ENCODE measurements at regions not wholly inside any gene's neighbourhood (a gene's known extent, or its start where the extent isn't known, plus 50 kb on each side); places are given as distances from the start of the nearest gene placed in this dataset.

DNA sequence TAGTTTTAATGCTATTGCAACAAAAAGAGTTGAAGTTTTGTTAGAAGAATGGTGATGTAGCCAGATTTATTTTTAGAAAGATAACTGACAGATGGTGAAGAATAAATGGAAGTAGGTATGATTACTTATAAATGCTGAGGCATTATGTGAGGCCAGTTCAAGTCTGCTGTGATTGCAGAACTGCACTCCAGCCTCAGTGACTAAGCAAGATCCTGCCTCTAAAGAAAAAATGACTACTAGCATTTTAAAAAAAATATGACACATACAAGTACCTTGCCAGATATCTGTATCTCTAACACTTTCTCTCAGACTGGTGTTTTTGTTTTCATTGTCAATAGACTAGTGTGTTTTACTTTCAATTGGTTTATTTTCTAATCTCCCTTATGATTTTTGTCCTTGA, 1242.4 kb upstream of the ADGRL4 start:
- TF ChIP-seq, protein P1, sequence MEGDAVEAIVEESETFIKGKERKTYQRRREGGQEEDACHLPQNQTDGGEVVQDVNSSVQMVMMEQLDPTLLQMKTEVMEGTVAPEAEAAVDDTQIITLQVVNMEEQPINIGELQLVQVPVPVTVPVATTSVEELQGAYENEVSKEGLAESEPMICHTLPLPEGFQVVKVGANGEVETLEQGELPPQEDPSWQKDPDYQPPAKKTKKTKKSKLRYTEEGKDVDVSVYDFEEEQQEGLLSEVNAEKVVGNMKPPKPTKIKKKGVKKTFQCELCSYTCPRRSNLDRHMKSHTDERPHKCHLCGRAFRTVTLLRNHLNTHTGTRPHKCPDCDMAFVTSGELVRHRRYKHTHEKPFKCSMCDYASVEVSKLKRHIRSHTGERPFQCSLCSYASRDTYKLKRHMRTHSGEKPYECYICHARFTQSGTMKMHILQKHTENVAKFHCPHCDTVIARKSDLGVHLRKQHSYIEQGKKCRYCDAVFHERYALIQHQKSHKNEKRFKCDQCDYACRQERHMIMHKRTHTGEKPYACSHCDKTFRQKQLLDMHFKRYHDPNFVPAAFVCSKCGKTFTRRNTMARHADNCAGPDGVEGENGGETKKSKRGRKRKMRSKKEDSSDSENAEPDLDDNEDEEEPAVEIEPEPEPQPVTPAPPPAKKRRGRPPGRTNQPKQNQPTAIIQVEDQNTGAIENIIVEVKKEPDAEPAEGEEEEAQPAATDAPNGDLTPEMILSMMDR (conservative IDR thresholded peaks at IDR 0.05; ENCODE audit: low read depth, low read length), result no peak
- no peak for TF ChIP-seq EZH2 (IDR thresholded peaks at IDR 0.05; ENCODE audit: borderline replicate concordance, low read depth, low read length, poor library complexity, severe bottlenecking)

All from A673 (cell line).